GM12865 (cell line): ENCODE measurements at regions not wholly inside any gene's neighbourhood (a gene's known extent, or its start where the extent isn't known, plus 50 kb on each side); places are given as distances from the start of the nearest gene placed in this dataset.

Experiments used
- DNase-seq: peaks from one replicate; pipeline ENCODE4 v3.0.0; 2010; ENCODE audit warnings: low read depth
- H3K4me3 ChIP-seq: 2 replicates; pipeline ENCODE4 v1.5.1; 2011; ENCODE audit warnings: mild to moderate bottlenecking, low read depth, low read length, control low read depth
- TF ChIP-seq, protein P1 (sequence below): IDR thresholded peaks from 2 replicates; pipeline ENCODE4 v1.5.1; 2011; ENCODE audit warnings: low read length, control low read depth, low read depth, inconsistent platforms; ENCODE audit not compliant: insufficient read depth; ENCODE audit errors: missing control alignments

DNA sequence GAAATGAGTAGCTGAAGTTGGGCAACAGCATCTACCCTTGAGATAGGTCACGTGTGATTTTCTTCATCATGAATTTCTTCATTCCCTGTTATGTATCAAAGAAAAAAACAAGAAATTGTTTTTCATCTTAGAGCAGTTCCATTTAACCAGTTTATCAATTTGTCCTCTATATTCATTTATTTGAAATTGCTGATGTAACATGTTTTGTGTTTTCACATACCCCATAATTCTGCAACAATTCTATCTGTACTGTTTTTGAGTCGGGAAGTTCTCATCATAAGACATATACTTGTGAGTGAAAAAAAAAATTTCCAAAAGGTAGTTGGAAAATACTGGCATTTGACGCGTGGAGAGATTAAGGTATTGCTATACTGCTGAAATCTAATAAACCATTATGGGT is 422.6 kb upstream of the REG3G start:
- DNase-seq = no peak
- TF ChIP-seq, protein P1, sequence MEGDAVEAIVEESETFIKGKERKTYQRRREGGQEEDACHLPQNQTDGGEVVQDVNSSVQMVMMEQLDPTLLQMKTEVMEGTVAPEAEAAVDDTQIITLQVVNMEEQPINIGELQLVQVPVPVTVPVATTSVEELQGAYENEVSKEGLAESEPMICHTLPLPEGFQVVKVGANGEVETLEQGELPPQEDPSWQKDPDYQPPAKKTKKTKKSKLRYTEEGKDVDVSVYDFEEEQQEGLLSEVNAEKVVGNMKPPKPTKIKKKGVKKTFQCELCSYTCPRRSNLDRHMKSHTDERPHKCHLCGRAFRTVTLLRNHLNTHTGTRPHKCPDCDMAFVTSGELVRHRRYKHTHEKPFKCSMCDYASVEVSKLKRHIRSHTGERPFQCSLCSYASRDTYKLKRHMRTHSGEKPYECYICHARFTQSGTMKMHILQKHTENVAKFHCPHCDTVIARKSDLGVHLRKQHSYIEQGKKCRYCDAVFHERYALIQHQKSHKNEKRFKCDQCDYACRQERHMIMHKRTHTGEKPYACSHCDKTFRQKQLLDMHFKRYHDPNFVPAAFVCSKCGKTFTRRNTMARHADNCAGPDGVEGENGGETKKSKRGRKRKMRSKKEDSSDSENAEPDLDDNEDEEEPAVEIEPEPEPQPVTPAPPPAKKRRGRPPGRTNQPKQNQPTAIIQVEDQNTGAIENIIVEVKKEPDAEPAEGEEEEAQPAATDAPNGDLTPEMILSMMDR = no peak
- no peak overlapping the region for H3K4me3 ChIP-seq

DNA sequence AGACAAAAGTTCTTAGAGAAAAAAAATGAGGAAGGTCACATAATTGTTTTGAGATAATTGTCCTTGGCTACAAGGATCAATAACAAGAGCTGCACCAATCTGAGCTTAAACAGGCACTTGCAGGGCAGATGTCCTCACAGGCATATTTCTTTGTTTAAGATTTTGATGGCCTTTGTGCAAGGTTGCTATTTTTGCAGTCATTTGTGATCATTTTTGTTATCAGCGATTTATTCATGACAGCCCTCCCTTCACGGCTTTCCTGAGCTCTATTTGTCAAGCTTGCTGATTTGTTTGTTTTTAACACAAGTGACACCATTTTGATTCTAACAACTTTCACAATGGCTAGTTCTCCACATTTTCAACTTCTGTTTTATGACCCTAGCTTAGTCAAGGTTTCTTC is 418.6 kb upstream of the REG3G start:
- H3K4me3 ChIP-seq = no peak overlapping the region
- DNase-seq = no peak
- TF ChIP-seq, protein P1 = no peak

DNA sequence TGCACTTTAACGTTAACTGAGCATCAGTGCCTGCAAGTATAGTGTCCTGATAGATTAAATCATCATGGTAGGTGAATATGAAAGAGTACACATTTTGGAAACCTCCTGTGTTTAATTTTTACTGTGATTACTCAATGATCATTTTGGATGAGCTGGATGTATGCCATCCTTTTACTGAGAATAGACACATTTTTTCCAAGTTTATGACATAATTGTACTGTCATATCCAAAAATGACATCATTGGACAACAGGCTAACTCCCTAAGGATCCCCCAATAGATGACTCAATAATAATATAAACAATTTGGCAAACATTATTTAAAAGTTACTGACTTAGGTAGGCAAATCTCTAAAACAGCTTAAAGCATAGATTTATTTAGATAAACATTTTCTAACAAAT is 410.8 kb upstream of the REG3G start:
- TF ChIP-seq, protein P1 = no peak
- no peak for DNase-seq
- H3K4me3 ChIP-seq = no peak overlapping the region

DNA sequence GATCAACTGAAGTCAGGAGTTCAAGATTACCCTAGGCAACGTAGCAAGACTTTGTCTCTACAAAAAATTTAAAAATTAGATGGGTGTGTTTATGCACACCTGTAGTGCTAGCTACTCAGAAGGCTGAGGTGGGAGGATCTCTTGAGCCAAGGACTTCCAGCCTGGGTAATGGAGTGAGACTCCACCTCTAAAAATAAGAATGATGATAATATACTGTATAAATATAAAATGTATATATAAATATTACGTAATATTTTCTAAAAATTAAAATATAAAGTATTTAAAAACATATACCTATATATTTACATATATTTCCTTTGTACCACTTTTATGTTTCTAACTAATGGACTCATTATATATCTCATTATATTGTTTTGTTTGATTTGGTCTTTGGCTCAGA is 409.5 kb upstream of the REG3G start:
- no peak overlapping the region for H3K4me3 ChIP-seq
- DNase-seq = no peak
- TF ChIP-seq, protein P1 = no peak

DNA sequence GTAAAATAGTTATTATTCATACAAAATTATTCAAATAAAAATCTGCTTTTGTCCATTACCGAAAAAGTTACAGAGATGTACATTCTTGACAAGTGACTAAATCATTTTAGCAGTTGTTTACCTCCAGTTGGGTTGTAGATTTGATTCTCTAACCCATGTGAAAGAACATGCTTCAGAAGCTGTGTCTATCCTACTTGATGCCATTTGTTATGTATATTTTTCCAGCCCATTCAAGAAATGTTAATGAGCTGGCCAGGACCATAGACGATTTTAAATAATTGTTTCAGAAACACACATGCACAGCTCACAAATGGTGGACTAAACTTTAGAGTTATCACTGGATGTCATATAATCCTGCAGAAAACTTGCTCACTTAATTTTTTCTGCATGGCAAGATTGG is 391.1 kb upstream of the REG3G start:
- no peak overlapping the region for H3K4me3 ChIP-seq
- TF ChIP-seq, protein P1 = no peak
- DNase-seq = no peak

DNA sequence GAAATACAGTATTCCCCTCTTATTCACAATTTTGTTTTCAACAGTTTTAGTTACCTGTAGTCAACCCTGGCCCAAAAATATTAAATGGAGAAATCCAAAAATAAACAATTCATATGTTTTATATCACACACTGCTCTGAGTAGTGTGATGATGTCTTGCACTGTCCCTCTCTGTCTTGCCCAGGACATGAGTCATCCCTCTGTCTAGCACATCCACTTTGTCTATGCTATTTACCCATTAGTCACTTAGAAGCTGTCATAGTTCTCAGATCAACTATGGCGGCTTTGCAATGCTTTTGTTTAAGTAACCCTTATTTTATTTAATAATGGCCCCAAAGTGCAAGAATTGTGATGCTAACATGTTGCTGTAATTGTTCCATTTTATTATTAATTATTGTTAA is 380.6 kb upstream of the REG3G start:
- no peak for DNase-seq

More for the DNA sequence above, 380.6 kb upstream of the REG3G start:
- TF ChIP-seq, protein P1 = no peak
- H3K4me3 ChIP-seq = no peak overlapping the region
